GM12878 (cell line): ENCODE measurements at regions not wholly inside any gene's neighbourhood (a gene's known extent, or its start where the extent isn't known, plus 50 kb on each side); places are given as distances from the start of the nearest gene placed in this dataset.

Experiments
- ATAC-seq: fragments of 200-7000 bp; cut with Tn5 transposase; 3 replicates; pipeline ENCODE4 v1.9.1; 2020; ENCODE audit warnings: mild to moderate bottlenecking, moderate library complexity
- BruUV-seq: library from RNA; stranded (reverse); fragments of 400-500 nt; replicated peaks from 2 replicates; lab custom pipeline; 2021; lab: Mats Ljungman, UMichigan
- CTCF ChIA-PET: fragments of 300-600 bp; sonication (Branson Sonifier 250); formaldehyde crosslinking; extraction: SDS; loops from one replicate; lab custom pipeline; 2021; ENCODE audit warnings: inconsistent platforms; lab: Yijun Ruan, JAX
- POLR2A ChIA-PET: fragments of 350-600 bp; formaldehyde crosslinking; extraction: SDS; loops from one replicate; lab custom pipeline; 2021; ENCODE audit warnings: inconsistent platforms; lab: Charles Lee
- RAD21 ChIA-PET: fragments of 300-600 bp; sonication (Branson Sonifier 250); formaldehyde crosslinking; loops from one replicate; lab custom pipeline; 2023; ENCODE audit warnings: antibody characterized with exemption; ENCODE audit not compliant: unreplicated experiment; lab: Charles Lee
- SMC1A ChIA-PET: fragments of 300-600 bp; sonication (Branson Sonifier 250); formaldehyde crosslinking; loops from one replicate; lab custom pipeline; 2023; ENCODE audit not compliant: unreplicated experiment, uncharacterized antibody; lab: Charles Lee
- DNase-seq: peaks from one replicate; pipeline ENCODE4 v3.0.0-alpha.2; 2011; ENCODE audit warnings: low read depth, low spot score
- FAIRE-seq: peaks from 3 replicates; lab custom pipeline; 2011; peaks lifted over from hg19 to GRCh38; lab: Jason Lieb, UNC
- H2AFZ ChIP-seq: 2 replicates; pipeline ENCODE4 v1.6.0; 2011; ENCODE audit warnings: low read depth, low read length, control low read depth; ENCODE audit not compliant: control insufficient read depth
- H3K27ac ChIP-seq: 2 replicates; pipeline ENCODE4 v1.5.1; 2011; ENCODE audit warnings: control low read depth; ENCODE audit not compliant: control insufficient read depth, insufficient read depth
- H3K27me3 ChIP-seq, 2 experiments: replicated peaks in 1 of 2; 2 replicates each; pipeline versions ENCODE4 v1.6.0 to v1.6.1; 2011; ENCODE audit warnings: low read length in 1 of 2; ENCODE audit not compliant: control insufficient read depth in 2 of 2, insufficient read depth in 2 of 2
- H3K36me3 ChIP-seq, 2 experiments: 2 replicates each; pipeline ENCODE4 v1.5.1; 2011; ENCODE audit warnings: low read length in 1 of 2; ENCODE audit not compliant: control insufficient read depth in 2 of 2, insufficient read depth in 2 of 2
- H3K4me1 ChIP-seq: 2 replicates; pipeline ENCODE4 v1.6.1; 2011; ENCODE audit warnings: mild to moderate bottlenecking, low read length, moderate library complexity, mixed read lengths; ENCODE audit not compliant: control insufficient read depth, insufficient read depth
- H3K4me2 ChIP-seq: 2 replicates; pipeline ENCODE4 v1.6.0; 2011; ENCODE audit warnings: control low read depth; ENCODE audit not compliant: control insufficient read depth, insufficient read depth
- H3K4me3 ChIP-seq: fragments of 200-600 bp; sonication (generic); 2 replicates; pipeline ENCODE4 v1.5.1; 2016
- H3K79me2 ChIP-seq: 2 replicates; pipeline ENCODE4 v1.6.0; 2011; ENCODE audit warnings: low read length; ENCODE audit not compliant: control insufficient read depth, insufficient read depth
- H3K9ac ChIP-seq: 2 replicates; pipeline ENCODE4 v1.8.0; 2011; ENCODE audit warnings: low read length, control low read depth, mixed read lengths; ENCODE audit not compliant: control insufficient read depth, insufficient read depth
- H3K9me3 ChIP-seq: replicated peaks from 3 replicates; pipeline ENCODE4 v1.5.1; 2011; ENCODE audit warnings: mild to moderate bottlenecking, low read length; ENCODE audit not compliant: control insufficient read depth, insufficient read depth
- H4K20me1 ChIP-seq: 2 replicates; pipeline ENCODE4 v1.6.0; 2011; ENCODE audit not compliant: control insufficient read depth, insufficient read depth
- CREB1 ChIP-seq: IDR thresholded peaks from 2 replicates; pipeline ENCODE4 v1.6.1; 2012; ENCODE audit warnings: low read depth, mild to moderate bottlenecking, inconsistent platforms
- E2F8 ChIP-seq: fragments of 450-650 bp; IDR thresholded peaks from 2 replicates; pipeline ENCODE4 v1.6.1; 2018; ENCODE audit warnings: mild to moderate bottlenecking, low read depth, moderate library complexity; ENCODE audit not compliant: partially characterized antibody
- ESRRA ChIP-seq: IDR thresholded peaks from 2 replicates; pipeline ENCODE4 v1.6.1; 2012; ENCODE audit warnings: mild to moderate bottlenecking, low read length, improper control_type of control experiment
- NFIC ChIP-seq: IDR thresholded peaks from 2 replicates; pipeline ENCODE4 v1.6.1; 2012; ENCODE audit warnings: low read depth, mild to moderate bottlenecking, inconsistent platforms, low read length, moderate library complexity
- NFYB ChIP-seq: IDR thresholded peaks from 2 replicates; pipeline ENCODE4 v1.6.1; 2011; ENCODE audit warnings: low read depth, mild to moderate bottlenecking, low read length, improper control_type of control experiment, moderate library complexity; ENCODE audit not compliant: insufficient read depth
- RAD21 ChIP-seq: IDR thresholded peaks from 2 replicates; pipeline ENCODE4 v1.6.1; 2011; ENCODE audit warnings: mild to moderate bottlenecking, low read depth, low read length, moderate library complexity; ENCODE audit not compliant: insufficient read depth
- REST ChIP-seq: IDR thresholded peaks from 2 replicates; pipeline ENCODE4 v1.6.1; 2012; ENCODE audit warnings: mild to moderate bottlenecking, low read depth, low read length
- RUNX3 ChIP-seq: IDR thresholded peaks from 2 replicates; pipeline ENCODE4 v1.6.1; 2012; ENCODE audit warnings: low read length, inconsistent platforms
- SMAD5 ChIP-seq: IDR thresholded peaks from 2 replicates; pipeline ENCODE4 v1.6.1; 2016; ENCODE audit warnings: antibody characterized with exemption, low read depth
- SRF ChIP-seq, 2 experiments: IDR thresholded peaks; 2 replicates each; pipeline ENCODE4 v1.6.1; 2011; ENCODE audit warnings: low read depth in 2 of 2, low read length in 2 of 2, mild to moderate bottlenecking in 1 of 2, moderate library complexity in 1 of 2
- YBX1 ChIP-seq: fragments of 450-650 bp; IDR thresholded peaks from 2 replicates; pipeline ENCODE4 v1.6.1; 2016; ENCODE audit warnings: antibody characterized with exemption
- ZBTB33 ChIP-seq: fragments of 450-650 bp; IDR thresholded peaks from 2 replicates; pipeline ENCODE4 v1.6.1; 2017; ENCODE audit warnings: mild to moderate bottlenecking
- ZNF217 ChIP-seq: fragments of 450-650 bp; IDR thresholded peaks from 2 replicates; pipeline ENCODE4 v1.6.1; 2017; ENCODE audit warnings: antibody characterized with exemption, mild to moderate bottlenecking
- ZSCAN29 ChIP-seq: fragments of 450-650 bp; IDR thresholded peaks from 2 replicates; pipeline ENCODE4 v1.6.1; 2017; ENCODE audit warnings: mild to moderate bottlenecking, moderate library complexity
- WGBS: methylation state at CpG from one replicate; pipeline ENCODE4 v1.1.6; 2016; ENCODE audit warnings: low lambda C conversion rate; ENCODE audit not compliant: insufficient replicate concordance, insufficient coverage; ENCODE audit errors: missing lambda C conversion rate; 5-methylcytosine and 5-hydroxymethylcytosine counted together
- in situ Hi-C: fragments of 300-500 bp; cut with MboI; formaldehyde crosslinking; loops from 9 replicates; pipeline ENCODE4 v1.14.3; 2018; ENCODE audit warnings: mixed read lengths
- intact Hi-C: fragments of 100-400 bp; cut with micrococcal nuclease; formaldehyde crosslinking; loops from one replicate; pipeline ENCODE4 v1.14.2; 2022; ENCODE audit not compliant: unreplicated experiment
- TF ChIP-seq, protein P1 (sequence below): fragments of 450-650 bp; IDR thresholded peaks from 2 replicates; pipeline ENCODE4 v1.6.1; 2017; ENCODE audit warnings: antibody characterized with exemption, mild to moderate bottlenecking, moderate library complexity

GRCh38 chr13:34435338-34435737 lies 506.7 kb upstream of the NBEA start:
- Histone ChIP-seq H3K4me3 (no peak overlapping the region), H3K4me2 (no peak overlapping the region), H2AFZ (no peak overlapping the region), H3K27ac (no peak overlapping the region), H3K27me3 (no peaks in the 10 kb centered on the region), H3K36me3 (no peaks in the 10 kb centered on the region), H3K9ac (no peak overlapping the region), H3K4me1 (no peaks in the 10 kb centered on the region), H4K20me1 (no peaks in the 10 kb centered on the region), H3K9me3 (no peaks in the 10 kb centered on the region; the same call in 2 of the 3 replicates), H3K79me2 (no peaks in the 10 kb centered on the region)
- BruUV-seq: no TSS peak
- in situ Hi-C loops (no loop called here), intact Hi-C loops (no loop called here)
- ChIA-PET POLR2A (no interaction called here), RAD21 (no interaction called here), CTCF (no interaction called here), SMC1A (no interaction called here)
- DNase-seq (no peak), ATAC-seq (no peak), FAIRE-seq (no peak)
- 42% methylated on average over 3 of the region's 3 CpGs for WGBS
- TF ChIP-seq NFYB (no peak), SMAD5 (no peak), YBX1 (no peak), ZNF217 (no peak), ESRRA (no peak), NFIC (no peak), RUNX3 (no peak), ZBTB33 (no peak), SRF (IDR thresholded peaks at IDR 0.05; ENCODE audit: low read depth in 2 of 2, low read length in 2 of 2) (no peak), CREB1 (no peak), REST (no peak), E2F8 (no peak), ZSCAN29 (no peak), RAD21 (no peak)
- TF ChIP-seq, protein P1, sequence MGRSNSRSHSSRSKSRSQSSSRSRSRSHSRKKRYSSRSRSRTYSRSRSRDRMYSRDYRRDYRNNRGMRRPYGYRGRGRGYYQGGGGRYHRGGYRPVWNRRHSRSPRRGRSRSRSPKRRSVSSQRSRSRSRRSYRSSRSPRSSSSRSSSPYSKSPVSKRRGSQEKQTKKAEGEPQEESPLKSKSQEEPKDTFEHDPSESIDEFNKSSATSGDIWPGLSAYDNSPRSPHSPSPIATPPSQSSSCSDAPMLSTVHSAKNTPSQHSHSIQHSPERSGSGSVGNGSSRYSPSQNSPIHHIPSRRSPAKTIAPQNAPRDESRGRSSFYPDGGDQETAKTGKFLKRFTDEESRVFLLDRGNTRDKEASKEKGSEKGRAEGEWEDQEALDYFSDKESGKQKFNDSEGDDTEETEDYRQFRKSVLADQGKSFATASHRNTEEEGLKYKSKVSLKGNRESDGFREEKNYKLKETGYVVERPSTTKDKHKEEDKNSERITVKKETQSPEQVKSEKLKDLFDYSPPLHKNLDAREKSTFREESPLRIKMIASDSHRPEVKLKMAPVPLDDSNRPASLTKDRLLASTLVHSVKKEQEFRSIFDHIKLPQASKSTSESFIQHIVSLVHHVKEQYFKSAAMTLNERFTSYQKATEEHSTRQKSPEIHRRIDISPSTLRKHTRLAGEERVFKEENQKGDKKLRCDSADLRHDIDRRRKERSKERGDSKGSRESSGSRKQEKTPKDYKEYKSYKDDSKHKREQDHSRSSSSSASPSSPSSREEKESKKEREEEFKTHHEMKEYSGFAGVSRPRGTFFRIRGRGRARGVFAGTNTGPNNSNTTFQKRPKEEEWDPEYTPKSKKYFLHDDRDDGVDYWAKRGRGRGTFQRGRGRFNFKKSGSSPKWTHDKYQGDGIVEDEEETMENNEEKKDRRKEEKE: no peak
